Dermis microvascular lymphatic vessel endothelial cell (primary cell): ENCODE measurements at regions not wholly inside any gene's neighbourhood (a gene's known extent, or its start where the extent isn't known, plus 50 kb on each side); places are given as distances from the start of the nearest gene placed in this dataset.
"Not testable (repeated sequence)": the region's sequence is repeated elsewhere in the genome, so short reads cannot be mapped to it uniquely, and the experiment has no call there.

ENCODE experiments used
- DNase-seq, 2 donors: peaks; one replicate each; pipeline versions ENCODE4 v3.0.0 to v3.0.0-alpha.2; 2010; ENCODE audit warnings: low read depth in 2 of 2

GRCh38 chr14:89660625-89661233 is 243.7 kb upstream of the FOXN3 start:
- not testable (repeated sequence) for DNase-seq

GRCh38 chr14:89660166-89660565 is 243.1 kb upstream of the FOXN3 start:
- DNase-seq: no peak

GRCh38 chr14:89658977-89659670 is 242.1 kb upstream of the FOXN3 start:
- no peak for DNase-seq

- DNase-seq: no peak
Observed at GRCh38 chr14:89657014-89657413, 240.0 kb upstream of the FOXN3 start.

- no peak for DNase-seq
Observed at GRCh38 chr14:89654998-89655397, 238.0 kb upstream of the FOXN3 start.

GRCh38 chr14:89652352-89652751 is 235.3 kb upstream of the FOXN3 start:
- DNase-seq: no peak

- no peak for DNase-seq
Observed at GRCh38 chr14:89651805-89652204, 234.8 kb upstream of the FOXN3 start.

- DNase-seq: no peak
Observed at GRCh38 chr14:89650077-89650978, 233.3 kb upstream of the FOXN3 start.

- DNase-seq: no peak
Observed at GRCh38 chr14:89649451-89650075, 232.5 kb upstream of the FOXN3 start.

- DNase-seq: no peak
Observed at GRCh38 chr14:89648924-89649323, 231.9 kb upstream of the FOXN3 start.

GRCh38 chr14:89648510-89648909 is 231.5 kb upstream of the FOXN3 start:
- no peak for DNase-seq

- DNase-seq: no peak
Observed at GRCh38 chr14:89646971-89647370, 229.9 kb upstream of the FOXN3 start.

- DNase-seq: no peak
Observed at GRCh38 chr14:89644641-89645040, 227.6 kb upstream of the FOXN3 start.

- DNase-seq: no peak
Observed at GRCh38 chr14:89641495-89642175, 224.6 kb upstream of the FOXN3 start.

GRCh38 chr14:89640141-89640540 is 223.1 kb upstream of the FOXN3 start:
- DNase-seq: no peak

- DNase-seq: no peak
Observed at GRCh38 chr14:89639687-89640086, 222.7 kb upstream of the FOXN3 start.

- DNase-seq: no peak
Observed at GRCh38 chr14:89638891-89639290, 221.9 kb upstream of the FOXN3 start.

- no peak for DNase-seq
Observed at GRCh38 chr14:89637581-89637980, 220.5 kb upstream of the FOXN3 start.

GRCh38 chr14:89635615-89636014 is 218.6 kb upstream of the FOXN3 start:
- DNase-seq: no peak

- no peak for DNase-seq
Observed at GRCh38 chr14:89634037-89634436, 217.0 kb upstream of the FOXN3 start.

GRCh38 chr14:89630101-89630829 is 213.2 kb upstream of the FOXN3 start:
- DNase-seq: no peak
